ENCODE measurements at regions not wholly inside any gene's neighbourhood (a gene's known extent, or its start where the extent isn't known, plus 50 kb on each side); places are given as distances from the start of the nearest gene placed in this dataset.

DNA sequence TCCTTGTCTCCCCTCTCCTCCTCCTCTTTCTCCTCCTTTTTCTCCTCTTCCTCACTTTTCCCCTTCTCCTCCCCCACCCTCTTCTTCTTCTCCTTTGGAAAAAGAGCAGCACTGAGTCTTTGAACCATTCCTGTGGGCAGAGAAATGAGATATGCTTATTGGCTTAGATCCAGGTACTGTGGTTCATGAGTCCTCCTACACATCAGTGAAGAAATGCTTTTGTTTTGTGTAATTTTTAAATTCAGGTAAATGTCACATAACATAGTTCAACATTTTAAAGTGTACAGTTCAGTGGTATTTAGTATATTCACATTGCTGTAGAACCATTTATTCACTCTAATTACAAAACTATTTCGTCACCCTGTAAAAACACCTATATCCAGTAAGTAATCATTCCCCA, 402.1 kb downstream of the AACS start:
- no peak for DNase-seq (ENCODE audit: low spot score in 2 of 2, unreplicated experiment in 2 of 2)
- H3K27ac Mint-ChIP-seq, result no peak overlapping the region
- H3K4me1 Mint-ChIP-seq, result peaks cover 3% of the 10 kb centered on the region
- H3K4me3 Mint-ChIP-seq, result no peak overlapping the region
- no peak for TF ChIP-seq CTCF (IDR thresholded peaks at IDR 0.05; ENCODE audit: unreplicated experiment)
- no peaks in the 10 kb centered on the region for H3K36me3 Mint-ChIP-seq
- H3K27me3 Mint-ChIP-seq (ENCODE audit: low read depth), result peaks cover 14% of the 10 kb centered on the region
- no peaks in the 10 kb centered on the region for H3K9me3 Mint-ChIP-seq

DNA sequence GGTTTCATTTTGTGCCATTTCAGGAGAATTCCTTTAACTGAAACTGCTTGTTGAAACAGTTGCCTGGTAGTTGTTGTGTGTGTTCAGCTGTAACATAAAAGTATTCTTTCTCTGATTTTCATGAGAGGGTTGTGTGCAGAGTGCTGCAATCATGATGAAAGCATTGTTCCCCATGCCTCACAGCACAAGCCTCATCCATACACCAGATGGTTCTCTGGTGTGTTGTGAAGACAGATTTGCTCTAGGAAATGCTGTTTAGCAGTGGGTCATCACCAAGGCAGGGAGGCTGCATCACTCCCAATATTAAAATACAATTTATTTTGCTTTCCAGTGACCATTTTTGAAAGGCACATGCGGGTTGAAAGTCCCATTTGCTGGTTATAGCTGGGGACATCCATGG, 404.4 kb downstream of the AACS start:
- Mint-ChIP-seq H3K36me3 (no peaks in the 10 kb centered on the region), H3K9me3 (no peaks in the 10 kb centered on the region), H3K4me1 (peaks cover 3% of the 10 kb centered on the region), H3K4me3 (no peak overlapping the region), H3K27ac (no peak overlapping the region), H3K27me3 (ENCODE audit: low read depth) (peaks cover 13% of the 10 kb centered on the region)
- no peak for DNase-seq (ENCODE audit: low spot score in 2 of 2, unreplicated experiment in 2 of 2)
- TF ChIP-seq CTCF (IDR thresholded peaks at IDR 0.05; ENCODE audit: unreplicated experiment), result no peak

DNA sequence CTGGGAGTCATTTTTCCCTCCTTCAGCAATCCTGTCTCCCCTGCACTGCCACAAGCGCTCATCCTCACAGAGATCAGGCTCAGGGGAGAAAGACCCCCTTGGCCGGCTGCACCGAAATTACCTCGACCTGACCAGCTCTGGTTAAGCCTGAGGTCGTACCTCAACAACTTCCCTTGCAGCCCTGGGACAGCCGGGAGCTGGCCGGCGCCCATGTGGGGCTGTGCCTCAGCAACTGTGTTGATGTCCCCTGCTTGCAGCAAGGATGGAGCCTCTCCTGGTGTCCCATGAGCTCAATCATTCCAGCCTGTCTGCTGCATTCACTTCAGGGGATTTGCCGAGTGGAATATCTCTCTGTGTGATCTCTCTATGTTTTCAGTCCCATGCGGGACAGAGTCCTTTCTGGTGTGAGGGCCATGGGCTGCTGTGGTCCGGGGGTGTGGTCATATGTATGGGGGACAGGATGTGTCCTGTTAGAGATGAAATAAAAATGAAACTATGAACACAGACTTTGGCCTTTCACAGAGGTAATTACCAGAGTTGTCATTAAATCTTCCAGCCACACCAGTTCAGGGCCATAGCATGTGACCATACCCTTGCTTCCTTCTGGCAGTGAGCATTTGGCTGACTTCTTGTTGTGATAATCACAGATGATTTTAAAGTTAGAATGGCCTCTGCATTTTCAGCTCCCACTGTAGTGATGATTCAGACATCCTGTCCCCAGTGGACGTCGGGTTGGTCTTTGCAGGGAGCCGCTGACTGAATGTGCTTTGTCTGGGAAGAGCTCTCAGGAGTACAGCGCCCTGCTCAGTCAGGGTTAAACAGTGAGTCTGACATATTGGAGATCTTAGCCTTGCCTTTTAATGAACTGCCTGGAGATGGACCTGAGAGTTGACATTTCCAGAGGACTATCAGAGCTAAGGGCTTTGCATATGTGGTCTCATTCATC, 405.9 kb downstream of the AACS start:
- peaks cover 22% of the 10 kb centered on the region for H3K27me3 Mint-ChIP-seq (ENCODE audit: low read depth)
- DNase-seq (ENCODE audit: low spot score in 2 of 2, unreplicated experiment in 2 of 2), result no peak
- peaks cover 3% of the 10 kb centered on the region for H3K4me1 Mint-ChIP-seq
- TF ChIP-seq CTCF (IDR thresholded peaks at IDR 0.05; ENCODE audit: unreplicated experiment), result no peak
- no peaks in the 10 kb centered on the region for H3K36me3 Mint-ChIP-seq
- H3K27ac Mint-ChIP-seq, result no peak overlapping the region
- no peak overlapping the region for H3K4me3 Mint-ChIP-seq
- no peaks in the 10 kb centered on the region for H3K9me3 Mint-ChIP-seq

DNA sequence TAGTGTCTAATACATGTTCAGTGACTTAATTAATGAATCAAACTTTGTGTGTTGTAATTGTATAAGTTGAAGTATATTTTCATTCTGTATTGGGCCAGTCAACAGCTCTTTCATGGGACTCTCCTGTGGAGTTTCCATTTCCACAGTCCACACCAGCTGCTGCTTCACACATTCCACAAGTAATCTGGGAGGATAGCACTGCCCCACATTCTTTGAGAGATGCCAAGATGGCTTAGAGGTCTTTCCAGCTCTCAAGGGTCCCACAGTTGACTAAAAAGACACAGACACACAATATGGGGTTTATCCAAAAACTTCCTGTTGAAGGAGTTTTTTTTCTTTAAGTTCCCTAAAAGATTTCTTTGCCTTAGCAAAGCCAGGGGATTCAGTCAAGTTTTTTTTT, 408.3 kb downstream of the AACS start:
- TF ChIP-seq CTCF (IDR thresholded peaks at IDR 0.05; ENCODE audit: unreplicated experiment), result no peak
- no peak for DNase-seq (ENCODE audit: low spot score in 2 of 2, unreplicated experiment in 2 of 2)
- Mint-ChIP-seq H3K4me1 (no peaks in the 10 kb centered on the region), H3K27ac (no peak overlapping the region), H3K36me3 (no peaks in the 10 kb centered on the region), H3K27me3 (ENCODE audit: low read depth) (peaks cover 21% of the 10 kb centered on the region), H3K9me3 (no peaks in the 10 kb centered on the region), H3K4me3 (no peak overlapping the region)

GRCh38 chr12:125487336-125487735, 422.1 kb downstream of the AACS start:
- no peak for DNase-seq (ENCODE audit: low spot score in 2 of 2, unreplicated experiment in 2 of 2)
- TF ChIP-seq CTCF (IDR thresholded peaks at IDR 0.05; ENCODE audit: unreplicated experiment), result no peak
- Mint-ChIP-seq H3K27ac (no peak overlapping the region), H3K27me3 (ENCODE audit: low read depth) (no peaks in the 10 kb centered on the region), H3K36me3 (no peaks in the 10 kb centered on the region), H3K4me3 (no peak overlapping the region), H3K4me1 (no peaks in the 10 kb centered on the region), H3K9me3 (peaks cover 13% of the 10 kb centered on the region)

All from mesothelial cell of epicardium (in vitro differentiated cells).